OCI-LY3 (cell line): ENCODE measurements at regions not wholly inside any gene's neighbourhood (a gene's known extent, or its start where the extent isn't known, plus 50 kb on each side); places are given as distances from the start of the nearest gene placed in this dataset.

Source experiments
- CTCF ChIP-seq: fragments of 200-600, 300-600 bp; sonication (generic); IDR thresholded peaks from 2 replicates; pipeline ENCODE4 v1.5.1; 2014; ENCODE audit warnings: antibody characterized with exemption, low read length, low read depth
- EZH2phosphoT487 ChIP-seq: fragments of 200-600 bp; shearing (Covaris generic); IDR thresholded peaks from 2 replicates; pipeline ENCODE4 v1.6.1; 2018; ENCODE audit warnings: antibody characterized with exemption, mixed run types, low read depth

DNA sequence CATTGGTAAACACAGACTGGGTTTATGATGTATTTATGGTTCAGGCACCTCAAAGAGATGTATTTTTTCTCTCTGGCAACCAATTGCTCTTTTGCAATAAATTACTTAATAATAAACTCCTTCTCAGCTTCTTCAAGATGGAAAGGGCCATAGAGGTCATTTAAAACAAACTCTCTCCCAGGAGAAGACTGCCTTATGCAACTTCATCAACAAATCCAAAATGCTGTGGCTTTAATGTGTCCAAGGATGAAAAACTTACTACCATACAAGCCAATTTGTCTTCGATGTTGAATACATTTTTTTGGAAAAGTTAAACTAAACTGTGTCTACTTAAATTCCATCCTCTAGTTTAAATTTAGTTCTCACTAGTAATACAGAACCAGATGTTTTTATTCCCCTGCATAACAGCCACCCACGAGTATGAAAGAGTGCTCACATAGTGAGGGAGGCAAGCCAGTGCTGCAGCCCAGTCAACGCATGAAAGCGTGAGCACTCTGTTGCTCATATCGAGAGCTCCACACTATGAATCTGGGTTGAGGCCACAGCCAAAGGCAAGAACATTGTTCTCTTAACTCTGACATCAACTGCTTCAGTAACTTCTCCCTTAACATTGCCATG is 761.3 kb upstream of the GRM7 start:
- TF ChIP-seq CTCF: no peak
- TF ChIP-seq EZH2phosphoT487: no peak
